GM23338 (cell line): ENCODE measurements at regions not wholly inside any gene's neighbourhood (a gene's known extent, or its start where the extent isn't known, plus 50 kb on each side); places are given as distances from the start of the nearest gene placed in this dataset.

Experiments used
- ATAC-seq: fragments of 200-7000 bp; cut with Tn5 transposase; 3 replicates; pipeline ENCODE4 v1.9.1; 2020
- DNase-seq: peaks from one replicate; pipeline ENCODE4 v3.0.0-alpha.2; 2015; ENCODE audit warnings: low spot score
- H2AFZ ChIP-seq: fragments of 200-600 bp; sonication (generic); 2 replicates; pipeline ENCODE4 v1.8.0; 2016; ENCODE audit warnings: antibody characterized with exemption, mild to moderate bottlenecking, moderate library complexity
- H3F3A ChIP-seq: fragments of 200-600 bp; sonication (generic); replicated peaks from 2 replicates; pipeline ENCODE4 v1.8.0; 2017; ENCODE audit warnings: antibody characterized with exemption, mixed run types, low read depth
- H3K27ac ChIP-seq: fragments of 200-600 bp; sonication (generic); 2 replicates; pipeline ENCODE4 v1.6.1; 2016; ENCODE audit warnings: low read depth
- H3K27me3 ChIP-seq: fragments of 200-600 bp; sonication (generic); 2 replicates; pipeline ENCODE4 v1.8.0; 2016; ENCODE audit warnings: mild to moderate bottlenecking, mixed run types, moderate library complexity; ENCODE audit not compliant: insufficient read depth
- H3K36me3 ChIP-seq: fragments of 200-600 bp; sonication (generic); 2 replicates; pipeline ENCODE4 v1.8.0; 2016; ENCODE audit warnings: mild to moderate bottlenecking; ENCODE audit not compliant: insufficient read depth
- H3K4me1 ChIP-seq: fragments of 200-600 bp; sonication (generic); 2 replicates; pipeline ENCODE4 v1.8.0; 2016; ENCODE audit warnings: mild to moderate bottlenecking, moderate library complexity; ENCODE audit not compliant: insufficient read depth
- H3K4me2 ChIP-seq: fragments of 200-600 bp; sonication (generic); 2 replicates; pipeline ENCODE4 v1.7.1; 2017; ENCODE audit warnings: mixed run types
- H3K4me3 ChIP-seq: fragments of 200-600 bp; sonication (generic); 2 replicates; pipeline ENCODE4 v1.6.1; 2016; ENCODE audit warnings: mixed run types
- H3K79me2 ChIP-seq: fragments of 200-600 bp; sonication (generic); replicated peaks from 2 replicates; pipeline ENCODE4 v1.8.0; 2017; ENCODE audit warnings: mild to moderate bottlenecking; ENCODE audit not compliant: insufficient read depth
- H3K9me2 ChIP-seq: fragments of 200-600 bp; sonication (generic); 2 replicates; pipeline ENCODE4 v1.8.0; 2017; ENCODE audit not compliant: insufficient read depth
- H4K20me1 ChIP-seq: fragments of 200-600 bp; sonication (generic); replicated peaks from 2 replicates; pipeline ENCODE4 v1.8.0; 2017; ENCODE audit warnings: mild to moderate bottlenecking; ENCODE audit not compliant: insufficient read depth
- H3K27ac Mint-ChIP-seq: 2 replicates; pipeline ENCODE4 v1.8.0; 2020; ENCODE audit warnings: inconsistent platforms, mild to moderate bottlenecking, moderate library complexity, mixed read lengths
- H3K27me3 Mint-ChIP-seq: 3 replicates; pipeline ENCODE4 v1.8.0; 2022; ENCODE audit warnings: low read depth, mild to moderate bottlenecking, moderate library complexity, mixed read lengths, inconsistent platforms; ENCODE audit not compliant: insufficient read depth, poor library complexity
- H3K36me3 Mint-ChIP-seq: 3 replicates; pipeline ENCODE4 v1.8.0; 2021; ENCODE audit warnings: low read depth, mild to moderate bottlenecking, inconsistent platforms, moderate library complexity, mixed read lengths
- H3K4me1 Mint-ChIP-seq: 3 replicates; pipeline ENCODE4 v1.8.0; 2020; ENCODE audit warnings: mild to moderate bottlenecking, inconsistent platforms, mixed read lengths
- H3K4me3 Mint-ChIP-seq: 3 replicates; pipeline ENCODE4 v1.8.0; 2021; ENCODE audit warnings: moderate library complexity, mild to moderate bottlenecking, inconsistent platforms, mixed read lengths
- H3K9me3 Mint-ChIP-seq: 3 replicates; pipeline ENCODE4 v1.8.0; 2020; ENCODE audit warnings: moderate library complexity, mild to moderate bottlenecking, inconsistent platforms, mixed read lengths
- CREB1 ChIP-seq: fragments of 250-450 bp; sonication (Bioruptor Pico); IDR thresholded peaks from 2 replicates; pipeline ENCODE4 v1.5.0; 2020; ENCODE audit warnings: low read depth, mild to moderate bottlenecking, moderate library complexity
- CTCF ChIP-seq, 2 experiments: fragments of 200-600 bp in 1 of 2; sonication (generic) in 1 of 2; conservative IDR thresholded peaks; 2 replicates each; pipeline versions ENCODE4 v1.5.1 to v1.6.1; 2016 to 2017; ENCODE audit warnings: antibody characterized with exemption in 2 of 2, low read depth in 2 of 2, mild to moderate bottlenecking in 2 of 2, moderate library complexity in 1 of 2
- ETS1 ChIP-seq: IDR thresholded peaks from 2 replicates; pipeline ENCODE4 v1.6.1; 2016; ENCODE audit warnings: antibody characterized with exemption
- EZH2 ChIP-seq: fragments of 200-600 bp; sonication (generic); IDR thresholded peaks from one replicate; pipeline ENCODE4 v1.8.0; 2017; ENCODE audit warnings: antibody characterized with exemption, mild to moderate bottlenecking, low read depth; ENCODE audit not compliant: unreplicated experiment
- EZH2phosphoT487 ChIP-seq: fragments of 200-600 bp; sonication (generic); IDR thresholded peaks from one replicate; pipeline ENCODE4 v1.8.1; 2018; ENCODE audit warnings: antibody characterized with exemption; ENCODE audit not compliant: unreplicated experiment
- JUNB ChIP-seq: IDR thresholded peaks from one replicate; pipeline ENCODE4 v1.6.1; 2016; ENCODE audit warnings: antibody characterized with exemption; ENCODE audit not compliant: unreplicated experiment
- NANOG ChIP-seq: IDR thresholded peaks from 2 replicates; pipeline ENCODE4 v1.6.1; 2016; ENCODE audit warnings: antibody characterized with exemption, borderline replicate concordance
- POLR2AphosphoS5 ChIP-seq: IDR thresholded peaks from 2 replicates; pipeline ENCODE4 v1.6.1; 2016; ENCODE audit warnings: antibody characterized with exemption, low read depth
- REST ChIP-seq: IDR thresholded peaks from one replicate; pipeline ENCODE4 v1.6.1; 2018; ENCODE audit warnings: antibody characterized with exemption; ENCODE audit not compliant: unreplicated experiment
- STAT1 ChIP-seq: IDR thresholded peaks from one replicate; pipeline ENCODE4 v1.6.1; 2016; ENCODE audit warnings: antibody characterized with exemption; ENCODE audit not compliant: unreplicated experiment
- ZNF114 ChIP-seq: fragments of 250-450 bp; sonication (Bioruptor Pico); IDR thresholded peaks from 2 replicates; pipeline ENCODE4 v1.5.0; 2020; ENCODE audit warnings: mild to moderate bottlenecking, moderate library complexity
- ZNF331 ChIP-seq: fragments of 250-450 bp; sonication (Bioruptor Pico); IDR thresholded peaks from 2 replicates; pipeline ENCODE4 v1.5.0; 2020; ENCODE audit warnings: low read depth, mild to moderate bottlenecking, moderate library complexity
- ZNF462 ChIP-seq: fragments of 250-450 bp; sonication (Bioruptor Pico); IDR thresholded peaks from 2 replicates; pipeline ENCODE4 v1.5.0; 2020; ENCODE audit warnings: mild to moderate bottlenecking, moderate library complexity

- Mint-ChIP-seq H3K4me1 (no peaks in the 10 kb centered on the region), H3K9me3 (no peaks in the 10 kb centered on the region), H3K27me3 (peaks cover 12% of the 10 kb centered on the region), H3K36me3 (no peaks in the 10 kb centered on the region), H3K27ac (no peak overlapping the region), H3K4me3 (no peak overlapping the region)
- Histone ChIP-seq H3F3A (no peaks in the 10 kb centered on the region), H4K20me1 (no peaks in the 10 kb centered on the region), H3K4me3 (no peak overlapping the region), H3K36me3 (no peaks in the 10 kb centered on the region), H2AFZ (no peak overlapping the region), H3K4me2 (no peak overlapping the region), H3K79me2 (no peaks in the 10 kb centered on the region), H3K27ac (no peak overlapping the region), H3K4me1 (no peaks in the 10 kb centered on the region), H3K9me2 (no peaks in the 10 kb centered on the region), H3K27me3 (no peaks in the 10 kb centered on the region)
- DNase-seq (no peak), ATAC-seq (no peak)
- TF ChIP-seq EZH2phosphoT487 (no peak), JUNB (no peak), REST (no peak), CREB1 (no peak), EZH2 (no peak), ZNF462 (CRISPR knock-in tag) (no peak), NANOG (no peak), STAT1 (no peak), ZNF331 (CRISPR knock-in tag) (no peak), CTCF (conservative IDR thresholded peaks at IDR 0.05; ENCODE audit: low read depth in 2 of 2) (no peak), POLR2AphosphoS5 (no peak), ZNF114 (CRISPR knock-in tag) (no peak), ETS1 (no peak)
Observed at GRCh38 chr2:240213226-240213475, 72.7 kb upstream of the OTOS start.
